PFSK-1 (cell line): ENCODE measurements at regions not wholly inside any gene's neighbourhood (a gene's known extent, or its start where the extent isn't known, plus 50 kb on each side); places are given as distances from the start of the nearest gene placed in this dataset.

Experiments
- FOXP2 ChIP-seq: optimal IDR thresholded peaks from 2 replicates; pipeline ENCODE3; 2011; ENCODE audit warnings: borderline replicate concordance, control low read depth, inconsistent platforms; ENCODE audit not compliant: insufficient read depth; ENCODE audit errors: extremely low read length, extremely low read depth
- POLR2AphosphoS5 ChIP-seq: IDR thresholded peaks from 2 replicates; pipeline ENCODE4 v1.6.1; 2012; ENCODE audit warnings: low read depth, mild to moderate bottlenecking, control low read depth, low read length, moderate library complexity
- SIN3A ChIP-seq: IDR thresholded peaks from 2 replicates; pipeline ENCODE4 v1.6.1; 2012; ENCODE audit warnings: mild to moderate bottlenecking, low read length, moderate library complexity, borderline replicate concordance; ENCODE audit not compliant: insufficient read depth
- TAF1 ChIP-seq: IDR thresholded peaks from 2 replicates; pipeline ENCODE4 v1.6.1; 2012; ENCODE audit warnings: low read length, control low read depth, borderline replicate concordance; ENCODE audit not compliant: insufficient read depth
- TF ChIP-seq, protein P1 (sequence below), 2 experiments: IDR thresholded peaks; 2 replicates each; pipeline versions ENCODE4 v1.6.1 to v1.8.0; 2011 to 2012; ENCODE audit warnings: low read depth in 2 of 2, low read length in 2 of 2, control low read depth in 1 of 2, inconsistent platforms in 1 of 2, mild to moderate bottlenecking in 1 of 2, moderate library complexity in 1 of 2; ENCODE audit not compliant: insufficient read depth in 1 of 2

DNA sequence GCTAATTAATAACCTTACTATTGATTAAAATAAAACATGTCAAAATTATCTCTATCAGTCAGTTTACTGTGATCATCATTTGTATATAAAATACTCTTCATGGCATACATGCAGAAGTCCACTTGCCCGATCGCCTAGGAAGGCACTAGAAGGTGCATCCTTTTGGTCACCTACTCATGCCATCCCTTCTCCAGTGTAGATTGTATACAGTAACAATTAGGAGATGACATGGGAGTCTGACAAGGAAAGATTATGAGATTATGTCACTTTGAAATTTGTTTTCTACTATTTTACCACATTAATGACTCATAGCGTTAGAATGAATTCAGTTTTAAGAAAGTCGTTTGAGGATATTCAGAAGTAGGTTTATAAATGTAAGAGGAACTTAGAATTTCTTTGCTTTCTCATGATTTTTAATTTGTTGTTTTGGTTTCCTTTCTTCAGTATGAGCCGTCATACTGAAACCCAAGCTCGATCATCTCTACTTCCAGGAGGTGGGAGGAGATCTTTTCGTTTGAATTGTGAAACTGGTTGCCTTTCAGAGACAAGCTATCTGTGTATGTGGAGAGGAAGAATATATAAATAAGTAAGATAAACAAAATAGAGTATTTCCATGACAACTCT lies 51.1 kb upstream of the UNC5C start:
- TF ChIP-seq, protein P1, sequence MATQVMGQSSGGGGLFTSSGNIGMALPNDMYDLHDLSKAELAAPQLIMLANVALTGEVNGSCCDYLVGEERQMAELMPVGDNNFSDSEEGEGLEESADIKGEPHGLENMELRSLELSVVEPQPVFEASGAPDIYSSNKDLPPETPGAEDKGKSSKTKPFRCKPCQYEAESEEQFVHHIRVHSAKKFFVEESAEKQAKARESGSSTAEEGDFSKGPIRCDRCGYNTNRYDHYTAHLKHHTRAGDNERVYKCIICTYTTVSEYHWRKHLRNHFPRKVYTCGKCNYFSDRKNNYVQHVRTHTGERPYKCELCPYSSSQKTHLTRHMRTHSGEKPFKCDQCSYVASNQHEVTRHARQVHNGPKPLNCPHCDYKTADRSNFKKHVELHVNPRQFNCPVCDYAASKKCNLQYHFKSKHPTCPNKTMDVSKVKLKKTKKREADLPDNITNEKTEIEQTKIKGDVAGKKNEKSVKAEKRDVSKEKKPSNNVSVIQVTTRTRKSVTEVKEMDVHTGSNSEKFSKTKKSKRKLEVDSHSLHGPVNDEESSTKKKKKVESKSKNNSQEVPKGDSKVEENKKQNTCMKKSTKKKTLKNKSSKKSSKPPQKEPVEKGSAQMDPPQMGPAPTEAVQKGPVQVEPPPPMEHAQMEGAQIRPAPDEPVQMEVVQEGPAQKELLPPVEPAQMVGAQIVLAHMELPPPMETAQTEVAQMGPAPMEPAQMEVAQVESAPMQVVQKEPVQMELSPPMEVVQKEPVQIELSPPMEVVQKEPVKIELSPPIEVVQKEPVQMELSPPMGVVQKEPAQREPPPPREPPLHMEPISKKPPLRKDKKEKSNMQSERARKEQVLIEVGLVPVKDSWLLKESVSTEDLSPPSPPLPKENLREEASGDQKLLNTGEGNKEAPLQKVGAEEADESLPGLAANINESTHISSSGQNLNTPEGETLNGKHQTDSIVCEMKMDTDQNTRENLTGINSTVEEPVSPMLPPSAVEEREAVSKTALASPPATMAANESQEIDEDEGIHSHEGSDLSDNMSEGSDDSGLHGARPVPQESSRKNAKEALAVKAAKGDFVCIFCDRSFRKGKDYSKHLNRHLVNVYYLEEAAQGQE (IDR thresholded peaks at IDR 0.05; ENCODE audit: insufficient read depth in 1 of 2, low read depth in 2 of 2, low read length in 2 of 2), result no peak
- TF ChIP-seq TAF1, result no peak
- TF ChIP-seq POLR2AphosphoS5, result no peak
- no peak for TF ChIP-seq SIN3A
- no peak for TF ChIP-seq FOXP2
